Neural progenitor cell (in vitro differentiated cells): ENCODE measurements at regions not wholly inside any gene's neighbourhood (a gene's known extent, or its start where the extent isn't known, plus 50 kb on each side); places are given as distances from the start of the nearest gene placed in this dataset.

Experiments
- DNase-seq: peaks from one replicate; pipeline ENCODE4 v3.0.0-alpha.2; 2016; ENCODE audit warnings: low spot score
- H2AFZ ChIP-seq: fragments of 200-600 bp; sonication (generic); replicated peaks from 2 replicates; pipeline ENCODE4 v1.6.1; 2016; ENCODE audit warnings: antibody characterized with exemption
- H3F3A ChIP-seq: fragments of 200-600 bp; sonication (generic); 2 replicates; pipeline ENCODE4 v1.6.1; 2016; ENCODE audit warnings: antibody characterized with exemption, low read depth
- H3K27ac ChIP-seq: fragments of 200-600 bp; sonication (generic); 2 replicates; pipeline ENCODE4 v1.5.1; 2016; ENCODE audit warnings: mild to moderate bottlenecking
- H3K27me3 ChIP-seq: fragments of 200-600 bp; sonication (generic); 2 replicates; pipeline ENCODE4 v1.6.1; 2016; ENCODE audit warnings: mild to moderate bottlenecking, moderate library complexity
- H3K36me3 ChIP-seq: fragments of 200-600 bp; sonication (generic); 2 replicates; pipeline ENCODE4 v1.5.1; 2016
- H3K4me1 ChIP-seq: fragments of 200-600 bp; sonication (generic); 2 replicates; pipeline ENCODE4 v1.6.1; 2016; ENCODE audit warnings: mixed run types
- H3K4me2 ChIP-seq: fragments of 200-600 bp; sonication (generic); 2 replicates; pipeline ENCODE4 v1.6.1; 2016
- H3K4me3 ChIP-seq: fragments of 200-600 bp; sonication (generic); 2 replicates; pipeline ENCODE4 v1.5.1; 2016
- H3K79me2 ChIP-seq: fragments of 200-600 bp; sonication (generic); 2 replicates; pipeline ENCODE4 v1.6.1; 2016; ENCODE audit warnings: low read depth
- H3K9ac ChIP-seq: fragments of 200-600 bp; sonication (generic); 2 replicates; pipeline ENCODE4 v1.6.1; 2016
- H3K9me3 ChIP-seq: fragments of 200-600 bp; sonication (generic); 2 replicates; pipeline ENCODE4 v1.5.1; 2016; ENCODE audit warnings: low read depth
- H4K20me1 ChIP-seq: fragments of 200-600 bp; sonication (generic); 2 replicates; pipeline ENCODE4 v1.6.1; 2016; ENCODE audit warnings: low read depth
- H3K27ac Mint-ChIP-seq: 3 replicates; pipeline ENCODE4 v1.8.0; 2021; ENCODE audit warnings: mixed read lengths
- H3K27me3 Mint-ChIP-seq: 2 replicates; pipeline ENCODE4 v1.8.0; 2022; ENCODE audit warnings: low read depth, mild to moderate bottlenecking, inconsistent platforms, moderate library complexity, mixed read lengths; ENCODE audit not compliant: insufficient read depth
- H3K36me3 Mint-ChIP-seq: 3 replicates; pipeline ENCODE4 v1.8.0; 2021; ENCODE audit warnings: mixed read lengths
- H3K4me1 Mint-ChIP-seq: 3 replicates; pipeline ENCODE4 v1.8.0; 2021; ENCODE audit warnings: mixed read lengths
- H3K4me3 Mint-ChIP-seq: 3 replicates; pipeline ENCODE4 v1.8.0; 2021; ENCODE audit warnings: mild to moderate bottlenecking, moderate library complexity, mixed read lengths
- H3K9me3 Mint-ChIP-seq: 3 replicates; pipeline ENCODE4 v1.8.0; 2020; ENCODE audit warnings: mixed read lengths
- EZH2 ChIP-seq: fragments of 200-600 bp; sonication (generic); IDR thresholded peaks from 2 replicates; pipeline ENCODE4 v1.6.1; 2017; ENCODE audit warnings: antibody characterized with exemption, mild to moderate bottlenecking, moderate library complexity
- EZH2phosphoT487 ChIP-seq: fragments of 200-600 bp; sonication (generic); IDR thresholded peaks from 2 replicates; pipeline ENCODE4 v1.6.1; 2017; ENCODE audit warnings: antibody characterized with exemption
- TF ChIP-seq, protein P1 (sequence below): fragments of 200-600 bp; sonication (generic); IDR thresholded peaks from 2 replicates; pipeline ENCODE4 v1.5.1; 2017; ENCODE audit warnings: antibody characterized with exemption, mild to moderate bottlenecking

DNA sequence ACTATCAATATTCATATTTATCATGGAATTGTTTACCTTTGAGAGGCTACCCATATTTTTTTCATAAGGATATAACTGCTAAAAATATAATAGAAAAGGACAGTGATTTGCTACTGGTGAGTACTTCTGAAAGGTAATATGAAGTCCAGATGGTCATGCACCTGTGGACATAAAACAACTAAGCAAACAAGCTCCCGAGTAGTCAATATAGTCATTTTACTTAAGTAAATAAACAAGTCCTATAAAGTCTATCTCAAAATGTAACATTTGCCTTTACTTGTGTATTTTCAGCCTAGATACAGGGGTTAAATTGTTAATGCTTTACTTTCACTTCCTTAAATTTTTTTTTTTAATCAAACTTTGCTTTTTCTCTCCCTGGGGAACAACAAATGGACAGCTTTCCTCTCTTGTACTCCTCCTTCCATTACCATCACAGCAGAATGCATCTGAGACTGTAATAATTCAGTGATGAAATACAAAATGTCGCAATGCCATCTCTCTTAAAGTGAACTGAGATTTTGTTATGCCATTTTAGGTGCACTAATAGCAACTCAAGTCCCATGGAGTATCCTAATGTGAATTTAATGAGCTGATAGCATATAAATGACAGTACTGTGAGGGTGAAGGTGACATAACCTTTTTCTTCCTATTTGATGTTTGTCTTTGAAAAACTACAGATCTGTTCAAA, 1325.4 kb upstream of the ZEB2 start:
- no peaks in the 10 kb centered on the region for H3K27me3 ChIP-seq
- no peaks in the 10 kb centered on the region for H3K4me1 ChIP-seq
- no peaks in the 10 kb centered on the region for H3K4me1 Mint-ChIP-seq
- no peak overlapping the region for H3K9ac ChIP-seq
- no peak for DNase-seq
- no peaks in the 10 kb centered on the region for H3K9me3 ChIP-seq
- no peaks in the 10 kb centered on the region for H4K20me1 ChIP-seq
- no peak overlapping the region for H3K4me3 Mint-ChIP-seq
- no peak overlapping the region for H3K27ac Mint-ChIP-seq
- TF ChIP-seq, protein P1, sequence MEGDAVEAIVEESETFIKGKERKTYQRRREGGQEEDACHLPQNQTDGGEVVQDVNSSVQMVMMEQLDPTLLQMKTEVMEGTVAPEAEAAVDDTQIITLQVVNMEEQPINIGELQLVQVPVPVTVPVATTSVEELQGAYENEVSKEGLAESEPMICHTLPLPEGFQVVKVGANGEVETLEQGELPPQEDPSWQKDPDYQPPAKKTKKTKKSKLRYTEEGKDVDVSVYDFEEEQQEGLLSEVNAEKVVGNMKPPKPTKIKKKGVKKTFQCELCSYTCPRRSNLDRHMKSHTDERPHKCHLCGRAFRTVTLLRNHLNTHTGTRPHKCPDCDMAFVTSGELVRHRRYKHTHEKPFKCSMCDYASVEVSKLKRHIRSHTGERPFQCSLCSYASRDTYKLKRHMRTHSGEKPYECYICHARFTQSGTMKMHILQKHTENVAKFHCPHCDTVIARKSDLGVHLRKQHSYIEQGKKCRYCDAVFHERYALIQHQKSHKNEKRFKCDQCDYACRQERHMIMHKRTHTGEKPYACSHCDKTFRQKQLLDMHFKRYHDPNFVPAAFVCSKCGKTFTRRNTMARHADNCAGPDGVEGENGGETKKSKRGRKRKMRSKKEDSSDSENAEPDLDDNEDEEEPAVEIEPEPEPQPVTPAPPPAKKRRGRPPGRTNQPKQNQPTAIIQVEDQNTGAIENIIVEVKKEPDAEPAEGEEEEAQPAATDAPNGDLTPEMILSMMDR = no peak
- TF ChIP-seq EZH2phosphoT487 (no peak), EZH2 (no peak)
- no peaks in the 10 kb centered on the region for H3F3A ChIP-seq
- no peak overlapping the region for H3K27ac ChIP-seq
- no peaks in the 10 kb centered on the region for H3K9me3 Mint-ChIP-seq
- H2AFZ ChIP-seq = no peak overlapping the region
- H3K36me3 Mint-ChIP-seq = no peaks in the 10 kb centered on the region
- H3K36me3 ChIP-seq = no peaks in the 10 kb centered on the region
- no peaks in the 10 kb centered on the region for H3K79me2 ChIP-seq
- no peak overlapping the region for H3K4me2 ChIP-seq
- no peak overlapping the region for H3K4me3 ChIP-seq
- no peaks in the 10 kb centered on the region for H3K27me3 Mint-ChIP-seq

DNA sequence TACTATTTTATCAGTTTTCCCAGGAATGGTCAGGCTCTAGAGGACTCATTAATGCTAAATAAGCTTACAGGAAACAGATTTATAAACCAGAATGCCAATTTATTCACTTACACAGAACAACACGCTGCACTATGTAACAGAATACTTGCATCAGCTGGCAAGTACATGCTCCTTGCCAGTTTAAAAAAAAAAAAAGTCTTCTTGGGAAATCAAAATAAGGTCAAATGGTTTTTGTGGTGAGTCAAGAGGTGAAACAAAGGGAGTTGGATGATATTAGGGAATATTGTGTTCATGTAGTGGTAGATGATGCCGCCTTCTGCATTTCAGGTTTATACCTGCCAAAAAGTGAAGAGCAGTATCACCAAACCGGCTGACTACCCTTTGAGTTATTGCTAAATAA, 1322.1 kb upstream of the ZEB2 start:
- Histone ChIP-seq H3F3A (no peaks in the 10 kb centered on the region), H4K20me1 (no peaks in the 10 kb centered on the region), H3K27me3 (no peaks in the 10 kb centered on the region), H3K79me2 (no peaks in the 10 kb centered on the region), H3K4me1 (no peaks in the 10 kb centered on the region), H3K4me3 (no peak overlapping the region), H3K9ac (no peak overlapping the region), H3K4me2 (no peak overlapping the region), H3K27ac (no peak overlapping the region), H3K36me3 (no peaks in the 10 kb centered on the region), H3K9me3 (no peaks in the 10 kb centered on the region), H2AFZ (no peak overlapping the region)
- TF ChIP-seq EZH2 (no peak), EZH2phosphoT487 (no peak)
- TF ChIP-seq, protein P1 = no peak
- no peaks in the 10 kb centered on the region for H3K36me3 Mint-ChIP-seq
- no peak overlapping the region for H3K27ac Mint-ChIP-seq
- no peaks in the 10 kb centered on the region for H3K4me1 Mint-ChIP-seq
- no peaks in the 10 kb centered on the region for H3K27me3 Mint-ChIP-seq
- DNase-seq = no peak
- H3K4me3 Mint-ChIP-seq = no peak overlapping the region
- H3K9me3 Mint-ChIP-seq = no peaks in the 10 kb centered on the region

DNA sequence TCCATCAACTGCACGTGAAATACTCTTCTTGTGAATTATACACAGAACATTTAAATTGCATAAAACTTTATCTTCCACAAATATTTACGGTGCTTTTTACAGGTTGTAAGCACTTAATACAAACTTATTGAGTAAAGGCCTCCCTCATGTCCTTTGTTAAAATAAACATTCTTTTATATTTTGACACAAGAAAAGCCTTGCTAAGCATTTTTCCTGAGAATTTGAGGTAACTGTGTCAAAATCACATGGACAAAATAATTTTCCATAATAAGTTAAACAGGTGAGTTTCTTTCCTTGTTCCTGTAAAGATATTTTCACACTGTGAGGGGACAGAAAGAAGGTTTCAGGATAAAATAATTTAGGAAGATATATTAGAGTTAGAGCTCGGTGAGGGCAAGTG, 1317.1 kb upstream of the ZEB2 start:
- Histone ChIP-seq H4K20me1 (no peaks in the 10 kb centered on the region), H3K27ac (no peak overlapping the region), H3K79me2 (no peaks in the 10 kb centered on the region), H2AFZ (no peak overlapping the region), H3K9me3 (no peaks in the 10 kb centered on the region), H3F3A (no peaks in the 10 kb centered on the region), H3K4me2 (no peak overlapping the region), H3K36me3 (no peaks in the 10 kb centered on the region), H3K27me3 (no peaks in the 10 kb centered on the region), H3K9ac (no peak overlapping the region), H3K4me1 (no peaks in the 10 kb centered on the region), H3K4me3 (no peak overlapping the region)
- TF ChIP-seq, protein P1 = no peak
- TF ChIP-seq EZH2phosphoT487 (no peak), EZH2 (no peak)
- Mint-ChIP-seq H3K36me3 (no peaks in the 10 kb centered on the region), H3K9me3 (no peaks in the 10 kb centered on the region), H3K4me3 (no peak overlapping the region), H3K4me1 (no peaks in the 10 kb centered on the region), H3K27ac (no peak overlapping the region), H3K27me3 (no peaks in the 10 kb centered on the region)
- DNase-seq = no peak
